Lung (tissue), 11 donors: ENCODE measurements at regions not wholly inside any gene's neighbourhood (a gene's known extent, or its start where the extent isn't known, plus 50 kb on each side); places are given as distances from the start of the nearest gene placed in this dataset.

Experiments
- ATAC-seq: fragments of 200-7000 bp; cut with Tn5 transposase; one replicate; pipeline ENCODE4 v1.9.1; 2020; ENCODE audit warnings: moderate number of reproducible peaks; ENCODE audit not compliant: insufficient read depth, low FRiP score
- DNase-seq, 3 donors: peaks; one replicate each; pipeline ENCODE4 v3.0.0-alpha.2; 2013 to 2017
- H3K27ac ChIP-seq, 2 donors: one replicate each; pipeline ENCODE4 v1.5.1; 2013; ENCODE audit warnings: mild to moderate bottlenecking in 2 of 2, moderate library complexity in 2 of 2, control low read depth in 1 of 2, inconsistent platforms in 1 of 2, low read depth in 1 of 2, low read length in 1 of 2
- H3K27me3 ChIP-seq, 3 donors: one replicate each; pipeline ENCODE4 v1.5.1; 2013; ENCODE audit warnings: low read length in 2 of 3; ENCODE audit not compliant: control insufficient read depth in 3 of 3, insufficient read depth in 3 of 3
- H3K36me3 ChIP-seq, 4 donors: one replicate each; pipeline ENCODE4 v1.5.1; 2013; ENCODE audit warnings: low read length in 4 of 4, mild to moderate bottlenecking in 1 of 4, moderate library complexity in 1 of 4; ENCODE audit not compliant: control insufficient read depth in 4 of 4, insufficient read depth in 4 of 4
- H3K4me1 ChIP-seq, 5 donors: one replicate each; pipeline ENCODE4 v1.5.1; 2013; ENCODE audit warnings: low read length in 5 of 5, mild to moderate bottlenecking in 2 of 5, moderate library complexity in 1 of 5; ENCODE audit not compliant: control insufficient read depth in 5 of 5, insufficient read depth in 5 of 5
- H3K4me3 ChIP-seq: one replicate; pipeline ENCODE4 v1.5.1; 2013; ENCODE audit warnings: mild to moderate bottlenecking, control low read depth, moderate library complexity
- H3K9ac ChIP-seq, 2 donors: one replicate each; pipeline ENCODE4 v1.5.1; 2013; ENCODE audit warnings: low read length in 2 of 2, control low read depth in 1 of 2; ENCODE audit not compliant: insufficient read depth in 1 of 2
- H3K9me3 ChIP-seq, 4 donors: one replicate each; pipeline ENCODE4 v1.5.1; 2013; ENCODE audit warnings: low read length in 3 of 4, mild to moderate bottlenecking in 1 of 4, moderate library complexity in 1 of 4; ENCODE audit not compliant: control insufficient read depth in 4 of 4, insufficient read depth in 3 of 4
- WGBS, 2 donors: extraction: QIAGEN DNeasy Blood & Tissue Kit; methylation state at CpG; one replicate each; pipeline ENCODE4 v1.1.7; 2013; 5-methylcytosine and 5-hydroxymethylcytosine counted together
- TF ChIP-seq, protein P1 (sequence below): IDR thresholded peaks from 2 replicates; pipeline ENCODE4 v1.5.1; 2012; ENCODE audit warnings: mild to moderate bottlenecking; ENCODE audit errors: control extremely low read depth, extremely low read depth
- donor health status: control.
- donor health status: control.
- donor health status: Bipolar disorder and iron deficiency.
- donor health status: healthy.
- donor health status: DM: yes; HTN: yes; CAD: no.

- Histone ChIP-seq H3K9me3 (no peaks in the 10 kb centered on the region), H3K27me3 (no peaks in the 10 kb centered on the region), H3K9ac (no peak overlapping the region), H3K36me3 (no peaks in the 10 kb centered on the region), H3K27ac (no peak overlapping the region), H3K4me1 (no peaks in the 10 kb centered on the region), H3K4me3 (no peak overlapping the region)
- DNase-seq, result no peak
- WGBS, 2 donors, result 92 to 93% methylated on average over 4 of the region's 4 CpGs
- TF ChIP-seq, protein P1, sequence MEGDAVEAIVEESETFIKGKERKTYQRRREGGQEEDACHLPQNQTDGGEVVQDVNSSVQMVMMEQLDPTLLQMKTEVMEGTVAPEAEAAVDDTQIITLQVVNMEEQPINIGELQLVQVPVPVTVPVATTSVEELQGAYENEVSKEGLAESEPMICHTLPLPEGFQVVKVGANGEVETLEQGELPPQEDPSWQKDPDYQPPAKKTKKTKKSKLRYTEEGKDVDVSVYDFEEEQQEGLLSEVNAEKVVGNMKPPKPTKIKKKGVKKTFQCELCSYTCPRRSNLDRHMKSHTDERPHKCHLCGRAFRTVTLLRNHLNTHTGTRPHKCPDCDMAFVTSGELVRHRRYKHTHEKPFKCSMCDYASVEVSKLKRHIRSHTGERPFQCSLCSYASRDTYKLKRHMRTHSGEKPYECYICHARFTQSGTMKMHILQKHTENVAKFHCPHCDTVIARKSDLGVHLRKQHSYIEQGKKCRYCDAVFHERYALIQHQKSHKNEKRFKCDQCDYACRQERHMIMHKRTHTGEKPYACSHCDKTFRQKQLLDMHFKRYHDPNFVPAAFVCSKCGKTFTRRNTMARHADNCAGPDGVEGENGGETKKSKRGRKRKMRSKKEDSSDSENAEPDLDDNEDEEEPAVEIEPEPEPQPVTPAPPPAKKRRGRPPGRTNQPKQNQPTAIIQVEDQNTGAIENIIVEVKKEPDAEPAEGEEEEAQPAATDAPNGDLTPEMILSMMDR, result no peak
- ATAC-seq, result no peak
These were observed 246.7 kb upstream of the AZI2 start for GRCh38 chr3:28595372-28595771.

DNA sequence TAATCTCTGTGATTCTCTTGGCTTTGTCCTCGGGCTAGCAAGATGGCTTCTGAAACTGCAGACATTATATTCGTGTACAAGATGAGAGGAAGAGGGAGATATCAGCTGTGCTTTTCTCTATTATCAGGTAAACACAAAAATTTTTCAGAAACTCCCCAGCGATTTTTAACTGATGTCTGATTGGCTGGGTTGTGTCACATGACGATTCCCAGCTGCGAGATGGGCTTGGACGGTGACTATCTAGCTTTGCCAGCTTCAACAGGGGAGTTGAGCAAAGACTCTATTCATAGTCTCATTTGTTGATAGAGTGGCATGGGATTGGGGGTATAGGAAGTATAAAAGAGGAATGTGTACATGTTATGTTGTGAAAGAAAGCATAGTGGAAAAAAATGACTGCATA, 248.8 kb upstream of the AZI2 start:
- H3K9me3 ChIP-seq, result no peaks in the 10 kb centered on the region
- TF ChIP-seq, protein P1, result no peak

DNA sequence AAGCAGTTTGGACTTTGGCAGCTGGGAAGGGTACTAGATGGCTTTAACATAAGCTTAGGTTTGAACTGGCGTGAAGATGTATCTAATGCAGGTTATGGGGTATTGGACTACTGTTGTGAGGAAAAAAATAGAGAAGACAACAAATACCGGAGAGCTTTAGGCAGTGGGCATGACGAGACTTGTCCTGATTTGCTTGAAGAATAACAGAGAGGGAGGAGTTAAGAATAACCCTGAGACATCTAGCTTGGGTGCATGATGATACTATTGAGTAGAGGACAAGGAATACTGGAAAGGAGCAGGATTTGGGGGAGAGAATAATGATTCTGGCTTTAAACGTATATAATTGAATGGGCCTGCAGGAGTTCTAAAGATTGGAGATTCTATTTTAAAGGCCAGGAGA, 249.5 kb upstream of the AZI2 start:
- DNase-seq (no peak), ATAC-seq (no peak)
- Histone ChIP-seq H3K4me1 (no peaks in the 10 kb centered on the region), H3K9ac (no peak overlapping the region), H3K36me3 (no peaks in the 10 kb centered on the region), H3K27ac (no peak overlapping the region), H3K27me3 (no peaks in the 10 kb centered on the region), H3K4me3 (no peak overlapping the region), H3K9me3 (no peaks in the 10 kb centered on the region)
- TF ChIP-seq, protein P1, result no peak
- WGBS, 2 donors, result 87 to 90% methylated on average over 4 of the region's 4 CpGs

More for the DNA sequence above, 248.8 kb upstream of the AZI2 start:
- H3K4me3 ChIP-seq, result no peak overlapping the region
- WGBS, 2 donors, result 86 to 91% methylated on average over 6 of the region's 6 CpGs
- H3K27me3 ChIP-seq, result no peaks in the 10 kb centered on the region
- DNase-seq (no peak), ATAC-seq (no peak)
- H3K9ac ChIP-seq, result no peak overlapping the region
- H3K36me3 ChIP-seq, result no peaks in the 10 kb centered on the region
- no peak overlapping the region for H3K27ac ChIP-seq
- no peaks in the 10 kb centered on the region for H3K4me1 ChIP-seq

GRCh38 chr3:28601291-28601690, 252.7 kb upstream of the AZI2 start:
- Histone ChIP-seq H3K27me3 (no peaks in the 10 kb centered on the region), H3K27ac (no peak overlapping the region), H3K36me3 (no peaks in the 10 kb centered on the region), H3K4me3 (no peak overlapping the region), H3K9me3 (no peaks in the 10 kb centered on the region), H3K9ac (no peak overlapping the region), H3K4me1 (no peaks in the 10 kb centered on the region)
- WGBS, 2 donors, result 71 to 73% methylated on average over 4 of the region's 4 CpGs
- TF ChIP-seq, protein P1, result no peak
- ATAC-seq (no peak), DNase-seq (no peak)
